Spleen (tissue), 7 donors: ENCODE measurements at regions not wholly inside any gene's neighbourhood (a gene's known extent, or its start where the extent isn't known, plus 50 kb on each side); places are given as distances from the start of the nearest gene placed in this dataset.

Source experiments
- CTCF ChIP-seq, 11 experiments: fragments of 200-600 bp in 7 of 11; fragments of 450-650 bp in 4 of 11; sonication (generic) in 4 of 11; IDR thresholded peaks in 8 of 11; conservative IDR thresholded peaks in 3 of 11; 1 replicate in 7 of 11; 2 replicates in 4 of 11; pipeline versions ENCODE4 v1.4.0 to v1.8.0; 2016 to 2021; ENCODE audit warnings: antibody characterized with exemption in 11 of 11, inconsistent platforms in 4 of 11, mild to moderate bottlenecking in 1 of 11
- POLR2AphosphoS5 ChIP-seq, 3 donors: sonication (generic); formaldehyde crosslinking; IDR thresholded peaks; one replicate each; pipeline ENCODE4 v1.5.1; 2017; ENCODE audit warnings: antibody characterized with exemption in 3 of 3
- donor health status: DM: no; HTN: no; CAD: no; lungs with moderate emphysema.
- donor health status: DM: no; HTN: no; CAD: no.
- donor health status: DM: no; HTN: no; CAD: no.

- TF ChIP-seq CTCF (IDR thresholded peaks at IDR 0.05 in 8 of 11, conservative IDR thresholded peaks at IDR 0.05 in 3 of 11) (no peak), POLR2AphosphoS5 (IDR thresholded peaks at IDR 0.05) (no peak)
These were observed 180.2 kb downstream of the SLITRK5 start for GRCh38 chr13:87851410-87851809.
